Sigmoid colon (tissue), 6 donors: ENCODE measurements at regions not wholly inside any gene's neighbourhood (a gene's known extent, or its start where the extent isn't known, plus 50 kb on each side); places are given as distances from the start of the nearest gene placed in this dataset.

Experiments
- DNase-seq: peaks from one replicate; pipeline ENCODE4 v3.0.0-alpha.2; 2019
- H3K27ac ChIP-seq, 4 donors: fragments of 200-600 bp; sonication (generic); one replicate each; pipeline ENCODE4 v1.5.1; 2016 to 2019; ENCODE audit warnings: mild to moderate bottlenecking in 1 of 4
- H3K27me3 ChIP-seq, 3 donors: fragments of 200-600 bp; sonication (generic); one replicate each; pipeline ENCODE4 v1.5.1; 2019; ENCODE audit warnings: mild to moderate bottlenecking in 1 of 3
- H3K36me3 ChIP-seq, 4 donors: fragments of 200-600 bp; sonication (generic); one replicate each; pipeline ENCODE4 v1.5.1; 2016 to 2019
- H3K4me1 ChIP-seq, 4 donors: fragments of 200-600 bp; sonication (generic); one replicate each; pipeline ENCODE4 v1.5.1; 2017 to 2019
- H3K4me3 ChIP-seq, 4 donors: fragments of 200-600 bp; sonication (generic); one replicate each; pipeline ENCODE4 v1.5.1; 2017 to 2019; ENCODE audit warnings: mild to moderate bottlenecking in 2 of 4, moderate library complexity in 1 of 4
- H3K9me3 ChIP-seq, 4 donors: fragments of 200-600 bp in 3 of 4; sonication (generic) in 3 of 4; one replicate each; pipeline versions ENCODE4 v1.5.1 to v1.6.1; 2013 to 2019
- EP300 ChIP-seq, 4 donors: sonication (generic); formaldehyde crosslinking; IDR thresholded peaks; one replicate each; pipeline ENCODE4 v1.6.1; 2017; ENCODE audit warnings: antibody characterized with exemption in 4 of 4
- POLR2A ChIP-seq, 2 donors: fragments of 450-650 bp; IDR thresholded peaks; one replicate each; pipeline ENCODE4 v1.6.1; 2016; ENCODE audit warnings: antibody characterized with exemption in 2 of 2, mild to moderate bottlenecking in 2 of 2, moderate library complexity in 2 of 2
- POLR2AphosphoS5 ChIP-seq, 4 donors: sonication (generic); formaldehyde crosslinking; IDR thresholded peaks; one replicate each; pipeline ENCODE4 v1.6.1; 2017; ENCODE audit warnings: antibody characterized with exemption in 4 of 4
- WGBS, 2 donors: extraction: QIAGEN DNeasy Blood & Tissue Kit; methylation state at CpG; one replicate each; pipeline ENCODE4 v1.1.7; 2013; 5-methylcytosine and 5-hydroxymethylcytosine counted together
- intact Hi-C: fragments of 100-400 bp; cut with DNase I; formaldehyde crosslinking; loops from one replicate; pipeline ENCODE4 v1.15.1; 2023
- TF ChIP-seq, protein P1 (sequence below), 4 experiments: fragments of 450-650 bp in 3 of 4; fragments of 200-600 bp in 1 of 4; IDR thresholded peaks; one replicate each; pipeline ENCODE4 v1.5.1; 2016 to 2019; ENCODE audit warnings: antibody characterized with exemption in 4 of 4, mild to moderate bottlenecking in 3 of 4, moderate library complexity in 2 of 4
- donor health status: healthy with polysubstance abuse.
- donor health status: healthy.

- DNase-seq = no peak
- H3K27me3 ChIP-seq = no peaks in the 10 kb centered on the region
- TF ChIP-seq EP300 (IDR thresholded peaks at IDR 0.05) (no peak), POLR2A (IDR thresholded peaks at IDR 0.05) (no peak), POLR2AphosphoS5 (IDR thresholded peaks at IDR 0.05) (no peak)
- TF ChIP-seq, protein P1, sequence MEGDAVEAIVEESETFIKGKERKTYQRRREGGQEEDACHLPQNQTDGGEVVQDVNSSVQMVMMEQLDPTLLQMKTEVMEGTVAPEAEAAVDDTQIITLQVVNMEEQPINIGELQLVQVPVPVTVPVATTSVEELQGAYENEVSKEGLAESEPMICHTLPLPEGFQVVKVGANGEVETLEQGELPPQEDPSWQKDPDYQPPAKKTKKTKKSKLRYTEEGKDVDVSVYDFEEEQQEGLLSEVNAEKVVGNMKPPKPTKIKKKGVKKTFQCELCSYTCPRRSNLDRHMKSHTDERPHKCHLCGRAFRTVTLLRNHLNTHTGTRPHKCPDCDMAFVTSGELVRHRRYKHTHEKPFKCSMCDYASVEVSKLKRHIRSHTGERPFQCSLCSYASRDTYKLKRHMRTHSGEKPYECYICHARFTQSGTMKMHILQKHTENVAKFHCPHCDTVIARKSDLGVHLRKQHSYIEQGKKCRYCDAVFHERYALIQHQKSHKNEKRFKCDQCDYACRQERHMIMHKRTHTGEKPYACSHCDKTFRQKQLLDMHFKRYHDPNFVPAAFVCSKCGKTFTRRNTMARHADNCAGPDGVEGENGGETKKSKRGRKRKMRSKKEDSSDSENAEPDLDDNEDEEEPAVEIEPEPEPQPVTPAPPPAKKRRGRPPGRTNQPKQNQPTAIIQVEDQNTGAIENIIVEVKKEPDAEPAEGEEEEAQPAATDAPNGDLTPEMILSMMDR (IDR thresholded peaks at IDR 0.05) = no peak
- H3K4me1 ChIP-seq = no peaks in the 10 kb centered on the region
- H3K36me3 ChIP-seq = no peaks in the 10 kb centered on the region
- no peaks in the 10 kb centered on the region for H3K9me3 ChIP-seq
- no peak overlapping the region for H3K4me3 ChIP-seq
- no peak overlapping the region for H3K27ac ChIP-seq
- intact Hi-C loops = no loop called here
- 75 to 82% methylated on average over 3 of the region's 3 CpGs for WGBS, 2 donors
Measured at GRCh38 chr11:23604966-23605365, 744.7 kb upstream of the CCDC179 start.

GRCh38 chr11:23606191-23606590, 745.9 kb upstream of the CCDC179 start:
- TF ChIP-seq POLR2AphosphoS5 (IDR thresholded peaks at IDR 0.05) = no peak
- TF ChIP-seq EP300 (IDR thresholded peaks at IDR 0.05) = no peak
- TF ChIP-seq, protein P1 (IDR thresholded peaks at IDR 0.05) = no peak
- TF ChIP-seq POLR2A (IDR thresholded peaks at IDR 0.05) = no peak
- no peak for DNase-seq

DNA sequence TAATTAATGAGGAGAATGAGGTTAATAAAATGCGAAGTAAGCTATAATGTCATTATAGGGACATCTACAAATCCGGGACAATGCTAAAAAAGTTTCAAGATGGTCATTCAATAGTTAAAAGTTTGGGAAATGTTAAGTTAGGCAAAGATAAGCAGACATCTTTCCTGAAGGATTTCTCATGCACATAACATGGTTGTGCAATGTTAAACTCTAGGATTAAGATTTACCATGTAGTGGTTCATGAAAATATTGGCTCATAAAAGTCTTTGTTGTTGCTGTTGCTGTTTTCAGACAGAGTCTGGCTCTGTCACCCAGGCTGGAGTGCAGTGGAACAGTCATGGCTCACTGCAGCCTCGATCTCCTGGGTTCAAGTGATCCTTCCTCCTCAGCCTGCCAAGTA, 751.5 kb upstream of the CCDC179 start:
- no peak for DNase-seq
- H3K27ac ChIP-seq = no peak overlapping the region
- H3K4me1 ChIP-seq = no peaks in the 10 kb centered on the region
- WGBS, 2 donors = 82 to 83% methylated on average over 3 of the region's 3 CpGs
- no peak overlapping the region for H3K4me3 ChIP-seq
- H3K9me3 ChIP-seq = no peaks in the 10 kb centered on the region
- no peaks in the 10 kb centered on the region for H3K27me3 ChIP-seq
- intact Hi-C loops = no loop called here
- no peaks in the 10 kb centered on the region for H3K36me3 ChIP-seq
- TF ChIP-seq POLR2AphosphoS5 (IDR thresholded peaks at IDR 0.05) (no peak), EP300 (IDR thresholded peaks at IDR 0.05) (no peak)
- TF ChIP-seq, protein P1 (IDR thresholded peaks at IDR 0.05) = no peak

More at GRCh38 chr11:23606191-23606590, 745.9 kb upstream of the CCDC179 start:
- no peaks in the 10 kb centered on the region for H3K4me1 ChIP-seq
- H3K36me3 ChIP-seq = no peaks in the 10 kb centered on the region
- no peak overlapping the region for H3K4me3 ChIP-seq
- H3K9me3 ChIP-seq = no peaks in the 10 kb centered on the region
- intact Hi-C loops = no loop called here
- no peak overlapping the region for H3K27ac ChIP-seq
- no peaks in the 10 kb centered on the region for H3K27me3 ChIP-seq
- WGBS, 2 donors = 82 to 89% methylated on average over 1 of the region's 1 CpG

DNA sequence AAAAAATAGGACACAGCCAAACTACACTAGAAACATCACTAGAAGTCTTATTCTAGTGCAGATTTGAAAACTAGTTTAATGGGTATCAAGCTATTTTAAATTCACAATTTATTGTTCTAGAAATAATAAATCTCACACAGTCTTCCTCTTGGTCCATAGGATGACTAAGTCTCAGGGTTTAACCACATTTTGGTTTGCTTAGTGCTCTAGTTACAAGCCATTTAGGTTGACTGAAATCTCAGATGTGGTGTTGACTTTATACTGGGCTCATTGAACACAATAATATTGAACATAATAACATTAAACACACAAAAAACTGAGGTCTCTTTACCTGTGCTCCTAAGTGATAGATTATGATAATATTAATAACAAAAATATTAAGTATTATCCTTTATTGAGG, 760.3 kb upstream of the CCDC179 start:
- no peaks in the 10 kb centered on the region for H3K36me3 ChIP-seq
- intact Hi-C loops = no loop called here
- H3K4me3 ChIP-seq = no peak overlapping the region
- no peaks in the 10 kb centered on the region for H3K4me1 ChIP-seq
- no peaks in the 10 kb centered on the region for H3K9me3 ChIP-seq
- no peak overlapping the region for H3K27ac ChIP-seq
- no peak for DNase-seq
- TF ChIP-seq, protein P1 (IDR thresholded peaks at IDR 0.05) = no peak
- TF ChIP-seq POLR2A (IDR thresholded peaks at IDR 0.05) (no peak), POLR2AphosphoS5 (IDR thresholded peaks at IDR 0.05) (no peak), EP300 (IDR thresholded peaks at IDR 0.05) (no peak)
- no peaks in the 10 kb centered on the region for H3K27me3 ChIP-seq

GRCh38 chr11:23632293-23632692, 772.0 kb upstream of the CCDC179 start:
- TF ChIP-seq, protein P1 (IDR thresholded peaks at IDR 0.05) = no peak
- no peak for DNase-seq
- intact Hi-C loops = no loop called here
- H3K9me3 ChIP-seq = peaks cover 0 to under 1% (median 0%) of the 10 kb centered on the region in 4 donors
- H3K4me1 ChIP-seq = no peaks in the 10 kb centered on the region
- no peak overlapping the region for H3K27ac ChIP-seq
- WGBS, 2 donors = 73 to 98% methylated on average over 2 of the region's 2 CpGs
- no peaks in the 10 kb centered on the region for H3K36me3 ChIP-seq
- H3K4me3 ChIP-seq = no peak overlapping the region
- no peaks in the 10 kb centered on the region for H3K27me3 ChIP-seq
